ENCODE measurements at regions not wholly inside any gene's neighbourhood (a gene's known extent, or its start where the extent isn't known, plus 50 kb on each side); places are given as distances from the start of the nearest gene placed in this dataset.

DNA sequence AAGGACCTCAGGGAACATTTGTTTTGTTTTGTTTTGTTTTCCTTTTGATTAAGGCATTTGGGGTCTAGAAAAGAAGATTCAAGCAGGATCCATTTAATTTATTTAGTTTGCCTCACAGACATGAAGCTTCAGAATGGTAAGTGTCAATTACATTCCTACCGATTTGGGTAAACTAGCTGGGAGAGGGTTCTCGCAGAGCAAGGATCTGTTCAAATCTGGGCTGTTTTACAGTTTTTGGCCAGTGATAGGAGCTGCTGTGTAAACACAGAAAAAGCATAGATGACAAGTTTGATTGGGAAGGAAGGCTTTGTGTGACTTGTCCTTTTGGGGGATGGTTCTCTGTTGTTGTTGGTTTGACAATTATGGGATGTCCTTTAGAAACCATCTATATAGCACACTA lies 470.3 kb upstream of the WWC1 start:
- Histone ChIP-seq H3K27ac (no peak overlapping the region), H3K4me1 (ENCODE audit: insufficient read depth) (no peaks in the 10 kb centered on the region), H4K20me1 (ENCODE audit: insufficient read depth, poor library complexity, severe bottlenecking) (no peaks in the 10 kb centered on the region), H3K4me3 (no peak overlapping the region), H3K4me2 (no peak overlapping the region), H3K27me3 (no peaks in the 10 kb centered on the region), H3K9me2 (replicated peaks; ENCODE audit: insufficient read depth) (no peaks in the 10 kb centered on the region), H3K79me2 (no peaks in the 10 kb centered on the region), H3K36me3 (replicated peaks; ENCODE audit: insufficient read depth, low read depth) (no peaks in the 10 kb centered on the region), H3K9me3 (ENCODE audit: low read depth) (no peaks in the 10 kb centered on the region), H2AFZ (no peak overlapping the region)
- WGBS (ENCODE audit: low lambda C conversion rate, missing lambda C conversion rate), result 36% methylated on average over 2 of the region's 2 CpGs
- TF ChIP-seq EZH2 (IDR thresholded peaks at IDR 0.05; ENCODE audit: borderline replicate concordance) (no peak), CTCF (IDR thresholded peaks at IDR 0.05; ENCODE audit: poor library complexity) (no peak), EZH2phosphoT487 (IDR thresholded peaks at IDR 0.05; ENCODE audit: low read depth, severe bottlenecking, unreplicated experiment) (no peak)
- no peak for DNase-seq (ENCODE audit: low spot score)

GRCh38 chr5:167821669-167822068 lies 469.8 kb upstream of the WWC1 start:
- no peak overlapping the region for H3K27ac ChIP-seq
- no peaks in the 10 kb centered on the region for H4K20me1 ChIP-seq (ENCODE audit: insufficient read depth, poor library complexity, severe bottlenecking)
- H3K36me3 ChIP-seq (replicated peaks; ENCODE audit: insufficient read depth, low read depth), result no peaks in the 10 kb centered on the region
- H3K4me1 ChIP-seq (ENCODE audit: insufficient read depth), result no peaks in the 10 kb centered on the region
- H3K9me3 ChIP-seq (ENCODE audit: low read depth), result no peaks in the 10 kb centered on the region
- no peaks in the 10 kb centered on the region for H3K27me3 ChIP-seq
- no peaks in the 10 kb centered on the region for H3K79me2 ChIP-seq
- DNase-seq (ENCODE audit: low spot score), result no peak
- no peaks in the 10 kb centered on the region for H3K9me2 ChIP-seq (replicated peaks; ENCODE audit: insufficient read depth)
- no peak overlapping the region for H3K4me3 ChIP-seq
- H2AFZ ChIP-seq, result no peak overlapping the region
- H3K4me2 ChIP-seq, result no peak overlapping the region
- WGBS (ENCODE audit: low lambda C conversion rate, missing lambda C conversion rate), result 54% methylated on average over 4 of the region's 4 CpGs
- no peak for TF ChIP-seq EZH2phosphoT487 (IDR thresholded peaks at IDR 0.05; ENCODE audit: low read depth, severe bottlenecking, unreplicated experiment)
- no peak for TF ChIP-seq CTCF (IDR thresholded peaks at IDR 0.05; ENCODE audit: poor library complexity)
- no peak for TF ChIP-seq EZH2 (IDR thresholded peaks at IDR 0.05; ENCODE audit: borderline replicate concordance)

- no peaks in the 10 kb centered on the region for H3K9me2 ChIP-seq (replicated peaks; ENCODE audit: insufficient read depth)
- no peaks in the 10 kb centered on the region for H3K27me3 ChIP-seq
- no peak for DNase-seq (ENCODE audit: low spot score)
- TF ChIP-seq EZH2 (IDR thresholded peaks at IDR 0.05; ENCODE audit: borderline replicate concordance) (no peak), CTCF (IDR thresholded peaks at IDR 0.05; ENCODE audit: poor library complexity) (no peak), EZH2phosphoT487 (IDR thresholded peaks at IDR 0.05; ENCODE audit: low read depth, severe bottlenecking, unreplicated experiment) (no peak)
- H3K27ac ChIP-seq, result no peak overlapping the region
- no peak overlapping the region for H2AFZ ChIP-seq
- H3K79me2 ChIP-seq, result no peaks in the 10 kb centered on the region
- no peaks in the 10 kb centered on the region for H4K20me1 ChIP-seq (ENCODE audit: insufficient read depth, poor library complexity, severe bottlenecking)
- no peaks in the 10 kb centered on the region for H3K9me3 ChIP-seq (ENCODE audit: low read depth)
- H3K4me2 ChIP-seq, result no peak overlapping the region
- H3K4me1 ChIP-seq (ENCODE audit: insufficient read depth), result no peaks in the 10 kb centered on the region
- WGBS (ENCODE audit: low lambda C conversion rate, missing lambda C conversion rate), result 69% methylated on average over 4 of the region's 4 CpGs
- no peak overlapping the region for H3K4me3 ChIP-seq
- no peaks in the 10 kb centered on the region for H3K36me3 ChIP-seq (replicated peaks; ENCODE audit: insufficient read depth, low read depth)
Measured at GRCh38 chr5:167822241-167822640, 469.2 kb upstream of the WWC1 start.

DNA sequence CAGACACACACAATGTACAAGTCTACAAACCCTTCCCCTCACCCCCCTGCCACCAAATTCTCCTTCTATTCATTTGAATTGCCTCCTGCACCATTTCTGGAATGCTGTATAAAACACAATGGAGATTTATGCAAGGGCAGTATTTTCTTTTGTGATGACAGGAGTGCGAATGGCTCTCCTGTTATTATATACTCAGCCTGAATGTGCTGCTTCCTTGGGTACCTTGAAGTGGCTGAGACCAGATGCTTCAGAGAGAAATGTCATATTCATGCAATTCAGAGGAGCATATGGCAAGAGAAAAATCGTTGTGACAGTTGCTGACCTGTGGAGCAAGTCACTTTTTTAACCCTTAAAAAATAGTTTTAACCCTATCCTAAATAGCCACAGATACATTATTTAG lies 468.0 kb upstream of the WWC1 start:
- no peaks in the 10 kb centered on the region for H4K20me1 ChIP-seq (ENCODE audit: insufficient read depth, poor library complexity, severe bottlenecking)
- DNase-seq (ENCODE audit: low spot score), result no peak
- H3K36me3 ChIP-seq (replicated peaks; ENCODE audit: insufficient read depth, low read depth), result no peaks in the 10 kb centered on the region
- H2AFZ ChIP-seq, result no peak overlapping the region
- H3K4me2 ChIP-seq, result no peak overlapping the region
- WGBS (ENCODE audit: low lambda C conversion rate, missing lambda C conversion rate), result 89% methylated on average over 2 of the region's 2 CpGs
- H3K9me2 ChIP-seq (replicated peaks; ENCODE audit: insufficient read depth), result no peaks in the 10 kb centered on the region
- H3K4me3 ChIP-seq, result no peak overlapping the region
- no peak overlapping the region for H3K27ac ChIP-seq
- no peaks in the 10 kb centered on the region for H3K79me2 ChIP-seq
- no peaks in the 10 kb centered on the region for H3K9me3 ChIP-seq (ENCODE audit: low read depth)
- TF ChIP-seq EZH2 (IDR thresholded peaks at IDR 0.05; ENCODE audit: borderline replicate concordance), result no peak
- TF ChIP-seq EZH2phosphoT487 (IDR thresholded peaks at IDR 0.05; ENCODE audit: low read depth, severe bottlenecking, unreplicated experiment), result no peak
- TF ChIP-seq CTCF (IDR thresholded peaks at IDR 0.05; ENCODE audit: poor library complexity), result no peak
- H3K4me1 ChIP-seq (ENCODE audit: insufficient read depth), result no peaks in the 10 kb centered on the region
- no peaks in the 10 kb centered on the region for H3K27me3 ChIP-seq

Data from hepatocyte (in vitro differentiated cells).